PFSK-1 (cell line): ENCODE measurements at regions not wholly inside any gene's neighbourhood (a gene's known extent, or its start where the extent isn't known, plus 50 kb on each side); places are given as distances from the start of the nearest gene placed in this dataset.

Experiments
- FOXP2 ChIP-seq: optimal IDR thresholded peaks from 2 replicates; pipeline ENCODE3; 2011; ENCODE audit warnings: borderline replicate concordance, control low read depth, inconsistent platforms; ENCODE audit not compliant: insufficient read depth; ENCODE audit errors: extremely low read length, extremely low read depth
- POLR2AphosphoS5 ChIP-seq: IDR thresholded peaks from 2 replicates; pipeline ENCODE4 v1.6.1; 2012; ENCODE audit warnings: low read depth, mild to moderate bottlenecking, control low read depth, low read length, moderate library complexity
- TAF1 ChIP-seq: IDR thresholded peaks from 2 replicates; pipeline ENCODE4 v1.6.1; 2012; ENCODE audit warnings: low read length, control low read depth, borderline replicate concordance; ENCODE audit not compliant: insufficient read depth

- TF ChIP-seq TAF1 (no peak), POLR2AphosphoS5 (no peak), FOXP2 (no peak)
Observed at GRCh38 chr20:42005211-42005610, 387.0 kb upstream of the CHD6 start.
